Neural crest cell (in vitro differentiated cells): ENCODE measurements at regions not wholly inside any gene's neighbourhood (a gene's known extent, or its start where the extent isn't known, plus 50 kb on each side); places are given as distances from the start of the nearest gene placed in this dataset.

Experiments
- DNase-seq: peaks from one replicate; pipeline ENCODE4 v3.0.0; 2021; ENCODE audit warnings: low read depth, mixed read lengths, low spot score
- H3K27ac Mint-ChIP-seq: one replicate; pipeline ENCODE4 v1.8.0; 2021; ENCODE audit warnings: mild to moderate bottlenecking, mixed read lengths; ENCODE audit not compliant: unreplicated experiment
- H3K27me3 Mint-ChIP-seq: 2 replicates; pipeline ENCODE4 v1.8.0; 2021; ENCODE audit warnings: low read depth, mild to moderate bottlenecking, mixed read lengths
- H3K36me3 Mint-ChIP-seq: 2 replicates; pipeline ENCODE4 v1.8.0; 2021; ENCODE audit warnings: low read depth, mild to moderate bottlenecking, mixed read lengths
- H3K4me1 Mint-ChIP-seq: 2 replicates; pipeline ENCODE4 v1.8.0; 2021; ENCODE audit warnings: mixed read lengths
- H3K4me3 Mint-ChIP-seq: one replicate; pipeline ENCODE4 v1.8.0; 2021; ENCODE audit warnings: mild to moderate bottlenecking, mixed read lengths
- H3K9me3 Mint-ChIP-seq: 2 replicates; pipeline ENCODE4 v1.8.0; 2021; ENCODE audit warnings: mixed read lengths
- TF ChIP-seq, protein P1 (sequence below): fragments of 200-600 bp; sonication (generic); conservative IDR thresholded peaks from 2 replicates; pipeline ENCODE4 v1.5.0; 2021; ENCODE audit warnings: antibody characterized with exemption, mild to moderate bottlenecking

- Mint-ChIP-seq H3K9me3 (peaks cover 2% of the 10 kb centered on the region), H3K27me3 (peaks cover 10% of the 10 kb centered on the region), H3K4me1 (peaks cover 10% of the 10 kb centered on the region), H3K36me3 (no peaks in the 10 kb centered on the region), H3K27ac (no peak overlapping the region), H3K4me3 (no peak overlapping the region)
- TF ChIP-seq, protein P1, sequence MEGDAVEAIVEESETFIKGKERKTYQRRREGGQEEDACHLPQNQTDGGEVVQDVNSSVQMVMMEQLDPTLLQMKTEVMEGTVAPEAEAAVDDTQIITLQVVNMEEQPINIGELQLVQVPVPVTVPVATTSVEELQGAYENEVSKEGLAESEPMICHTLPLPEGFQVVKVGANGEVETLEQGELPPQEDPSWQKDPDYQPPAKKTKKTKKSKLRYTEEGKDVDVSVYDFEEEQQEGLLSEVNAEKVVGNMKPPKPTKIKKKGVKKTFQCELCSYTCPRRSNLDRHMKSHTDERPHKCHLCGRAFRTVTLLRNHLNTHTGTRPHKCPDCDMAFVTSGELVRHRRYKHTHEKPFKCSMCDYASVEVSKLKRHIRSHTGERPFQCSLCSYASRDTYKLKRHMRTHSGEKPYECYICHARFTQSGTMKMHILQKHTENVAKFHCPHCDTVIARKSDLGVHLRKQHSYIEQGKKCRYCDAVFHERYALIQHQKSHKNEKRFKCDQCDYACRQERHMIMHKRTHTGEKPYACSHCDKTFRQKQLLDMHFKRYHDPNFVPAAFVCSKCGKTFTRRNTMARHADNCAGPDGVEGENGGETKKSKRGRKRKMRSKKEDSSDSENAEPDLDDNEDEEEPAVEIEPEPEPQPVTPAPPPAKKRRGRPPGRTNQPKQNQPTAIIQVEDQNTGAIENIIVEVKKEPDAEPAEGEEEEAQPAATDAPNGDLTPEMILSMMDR = no peak
- DNase-seq = no peak
Measured at GRCh38 chr10:125419146-125419545, 258.8 kb upstream of the CTBP2 start.

DNA sequence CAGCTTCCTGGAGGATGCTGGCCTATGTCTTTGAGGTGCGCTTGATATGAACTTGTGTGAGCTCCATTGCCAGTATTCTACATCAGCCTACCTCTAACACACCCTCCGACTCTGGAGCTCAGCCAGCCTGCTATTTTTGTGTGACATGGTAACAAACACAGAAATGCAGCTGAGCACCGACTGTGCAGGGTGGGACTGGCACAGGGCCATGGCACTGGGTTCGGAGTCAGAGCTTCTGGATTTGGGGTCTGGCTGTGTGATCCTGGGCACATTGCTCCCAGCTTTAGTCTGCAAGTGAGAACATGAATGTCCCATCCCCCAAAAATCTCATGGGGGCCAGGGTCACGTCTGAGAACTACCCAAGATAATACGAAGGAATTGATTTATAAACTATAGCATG lies 257.2 kb upstream of the CTBP2 start:
- H3K27ac Mint-ChIP-seq = no peak overlapping the region
- H3K4me3 Mint-ChIP-seq = no peak overlapping the region
- peaks cover 2% of the 10 kb centered on the region for H3K9me3 Mint-ChIP-seq

GRCh38 chr10:125415964-125416363 lies 255.6 kb upstream of the CTBP2 start:
- H3K27ac Mint-ChIP-seq = no peak overlapping the region
- peaks cover 2% of the 10 kb centered on the region for H3K9me3 Mint-ChIP-seq
- no peaks in the 10 kb centered on the region for H3K36me3 Mint-ChIP-seq
- TF ChIP-seq, protein P1 = no peak
- no peak overlapping the region for H3K4me3 Mint-ChIP-seq
- peaks cover 10% of the 10 kb centered on the region for H3K27me3 Mint-ChIP-seq
- H3K4me1 Mint-ChIP-seq = peaks cover 10% of the 10 kb centered on the region
- DNase-seq = no peak

More for the DNA sequence above, 257.2 kb upstream of the CTBP2 start:
- peaks cover 10% of the 10 kb centered on the region for H3K4me1 Mint-ChIP-seq
- H3K36me3 Mint-ChIP-seq = no peaks in the 10 kb centered on the region
- TF ChIP-seq, protein P1 = no peak
- H3K27me3 Mint-ChIP-seq = peaks cover 10% of the 10 kb centered on the region
- no peak for DNase-seq

DNA sequence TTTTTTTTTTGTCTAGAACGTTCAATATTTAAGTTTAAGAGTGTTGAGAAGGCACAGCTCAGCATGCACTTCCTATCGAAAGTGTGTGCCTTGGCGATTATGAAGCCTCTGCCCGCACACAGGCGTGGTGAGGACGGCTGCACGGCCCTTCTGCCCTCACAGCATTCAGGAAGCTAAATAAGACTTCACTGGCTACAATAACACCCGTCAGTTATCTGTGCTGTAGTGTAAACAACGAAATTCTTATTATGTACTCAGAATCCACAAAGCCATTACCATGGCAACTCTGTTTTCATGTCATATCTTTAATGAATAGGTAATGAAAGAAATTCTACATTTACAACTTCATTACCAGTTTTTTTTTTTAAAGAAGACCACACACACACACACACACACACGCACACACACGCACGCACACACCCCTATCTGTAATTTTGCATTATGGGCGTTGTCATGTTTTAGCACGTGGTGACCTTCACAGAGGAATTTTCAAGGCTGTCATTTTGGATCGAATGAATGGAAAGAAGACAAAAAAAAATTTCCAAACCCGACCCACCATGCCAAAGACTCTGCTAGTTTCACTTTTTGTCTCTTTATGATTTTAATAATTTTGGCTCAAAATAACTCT lies 254.8 kb upstream of the CTBP2 start:
- TF ChIP-seq, protein P1 = no peak
- Mint-ChIP-seq H3K4me3 (no peak overlapping the region), H3K9me3 (peaks cover 2% of the 10 kb centered on the region), H3K27me3 (peaks cover 10% of the 10 kb centered on the region), H3K27ac (no peak overlapping the region), H3K36me3 (no peaks in the 10 kb centered on the region), H3K4me1 (peaks cover 10% of the 10 kb centered on the region)
- DNase-seq = no peak

DNA sequence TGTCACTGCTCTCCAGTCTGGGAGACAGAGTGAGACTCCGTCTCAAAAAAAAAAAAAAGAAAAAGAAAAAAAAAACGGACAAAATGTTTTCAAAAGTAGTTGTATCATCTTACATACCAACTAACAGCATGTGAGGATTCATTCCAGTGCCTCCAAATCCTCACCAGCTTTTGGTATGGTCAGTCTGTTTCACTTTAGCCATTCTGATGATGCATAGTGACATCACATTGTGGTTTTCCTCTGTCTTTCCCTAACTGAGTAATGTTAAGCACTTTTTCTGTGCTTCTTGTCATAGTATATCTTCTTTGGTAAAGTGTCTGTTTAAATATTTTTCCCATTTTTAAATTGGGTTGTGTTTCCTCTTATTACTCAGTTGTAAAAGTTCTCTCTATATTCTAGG lies 251.4 kb upstream of the CTBP2 start:
- Mint-ChIP-seq H3K36me3 (no peaks in the 10 kb centered on the region), H3K4me3 (no peak overlapping the region), H3K9me3 (no peaks in the 10 kb centered on the region), H3K27me3 (peaks cover 8% of the 10 kb centered on the region), H3K4me1 (peaks cover 10% of the 10 kb centered on the region), H3K27ac (no peak overlapping the region)
- TF ChIP-seq, protein P1 = no peak
- no peak for DNase-seq
